WTC11 (cell line): ENCODE measurements at regions not wholly inside any gene's neighbourhood (a gene's known extent, or its start where the extent isn't known, plus 50 kb on each side); places are given as distances from the start of the nearest gene placed in this dataset.

ENCODE experiments used
- ATAC-seq: fragments of 200-7000 bp; cut with Tn5 transposase; 2 replicates; pipeline ENCODE4 v1.10.0; 2021; ENCODE audit warnings: mild to moderate bottlenecking, moderate library complexity
- CTCF ChIA-PET: fragments of 300-600 bp; sonication (Branson Sonifier 250); formaldehyde crosslinking; loops from one replicate; lab custom pipeline; 2021; ENCODE audit warnings: antibody characterized with exemption; lab: Charles Lee
- POLR2A ChIA-PET: fragments of 350-600 bp; sonication (Branson Sonifier 250); formaldehyde crosslinking; loops from one replicate; lab custom pipeline; 2021; ENCODE audit warnings: antibody characterized with exemption; lab: Charles Lee
- DNase-seq: peaks from one replicate; pipeline ENCODE4 v3.0.0; 2021; ENCODE audit warnings: low spot score
- H3K27ac Mint-ChIP-seq: 2 replicates; pipeline ENCODE4 v1.8.0; 2021; ENCODE audit warnings: mixed read lengths
- H3K27me3 Mint-ChIP-seq: 2 replicates; pipeline ENCODE4 v1.8.0; 2021; ENCODE audit warnings: low read depth, mild to moderate bottlenecking, moderate library complexity, mixed read lengths
- H3K36me3 Mint-ChIP-seq: 2 replicates; pipeline ENCODE4 v1.8.0; 2021; ENCODE audit warnings: mixed read lengths
- H3K4me1 Mint-ChIP-seq: 2 replicates; pipeline ENCODE4 v1.8.0; 2022; ENCODE audit warnings: mixed read lengths
- H3K4me3 Mint-ChIP-seq: 2 replicates; pipeline ENCODE4 v1.8.0; 2021; ENCODE audit warnings: mild to moderate bottlenecking, moderate library complexity, mixed read lengths
- H3K9me3 Mint-ChIP-seq: 2 replicates; pipeline ENCODE4 v1.8.0; 2021; ENCODE audit warnings: mixed read lengths
- CREM ChIP-seq: sonication (generic); formaldehyde crosslinking; IDR thresholded peaks from 2 replicates; pipeline ENCODE4 v1.8.1; 2022; ENCODE audit warnings: mild to moderate bottlenecking, missing genetic modification reagents, moderate library complexity
- EMX1 ChIP-seq: fragments of 250-450 bp; sonication (Bioruptor Pico); IDR thresholded peaks from 2 replicates; pipeline ENCODE4 v1.8.0; 2021; ENCODE audit warnings: mild to moderate bottlenecking
- MXD4 ChIP-seq: fragments of 250-450 bp; sonication (Bioruptor Pico); IDR thresholded peaks from 2 replicates; pipeline ENCODE4 v1.8.0; 2021; ENCODE audit warnings: mild to moderate bottlenecking, moderate library complexity, borderline replicate concordance
- NFATC4 ChIP-seq: fragments of 250-450 bp; sonication (Bioruptor Pico); IDR thresholded peaks from 2 replicates; pipeline ENCODE4 v1.9.0; 2021; ENCODE audit warnings: mild to moderate bottlenecking
- NFE2L1 ChIP-seq: sonication (generic); formaldehyde crosslinking; IDR thresholded peaks from 2 replicates; pipeline ENCODE4 v1.8.1; 2023; ENCODE audit warnings: missing genetic modification reagents
- NFYB ChIP-seq: sonication (generic); formaldehyde crosslinking; conservative IDR thresholded peaks from 2 replicates; pipeline ENCODE4 v1.8.0; 2022; ENCODE audit warnings: low read depth, missing genetic modification reagents
- SMAD3 ChIP-seq: sonication (generic); formaldehyde crosslinking; IDR thresholded peaks from 2 replicates; pipeline ENCODE4 v1.8.0; 2022; ENCODE audit warnings: missing genetic modification reagents, mild to moderate bottlenecking, borderline replicate concordance
- SOX15 ChIP-seq: fragments of 250-450 bp; sonication (Bioruptor Pico); IDR thresholded peaks from 2 replicates; pipeline ENCODE4 v1.9.0; 2021; ENCODE audit warnings: mild to moderate bottlenecking
- ZNF121 ChIP-seq: sonication (generic); formaldehyde crosslinking; IDR thresholded peaks from 2 replicates; pipeline ENCODE4 v1.8.0; 2023; ENCODE audit warnings: missing genetic modification reagents
- TF ChIP-seq, protein P1 (sequence below): sonication (generic); formaldehyde crosslinking; IDR thresholded peaks from 2 replicates; pipeline ENCODE4 v1.8.1; 2022; ENCODE audit warnings: mild to moderate bottlenecking, moderate library complexity, missing genetic modification reagents
- TF ChIP-seq, protein P2 (sequence below): fragments of 250-450 bp; sonication (Bioruptor Pico); conservative IDR thresholded peaks from 2 replicates; pipeline ENCODE4 v1.9.0; 2021; ENCODE audit warnings: mild to moderate bottlenecking
- TF ChIP-seq, protein P3 (sequence below): sonication (generic); formaldehyde crosslinking; IDR thresholded peaks from 2 replicates; pipeline ENCODE4 v1.8.1; 2022; ENCODE audit warnings: missing genetic modification reagents, borderline replicate concordance
- TF ChIP-seq, protein P4 (sequence below): sonication (generic); formaldehyde crosslinking; IDR thresholded peaks from 2 replicates; pipeline ENCODE4 v1.8.0; 2023; ENCODE audit warnings: missing genetic modification reagents, mild to moderate bottlenecking, borderline replicate concordance
- TF ChIP-seq, protein P5 (sequence below): sonication (generic); formaldehyde crosslinking; IDR thresholded peaks from 2 replicates; pipeline ENCODE4 v1.8.1; 2022; ENCODE audit warnings: low read depth, missing genetic modification reagents, borderline replicate concordance

DNA sequence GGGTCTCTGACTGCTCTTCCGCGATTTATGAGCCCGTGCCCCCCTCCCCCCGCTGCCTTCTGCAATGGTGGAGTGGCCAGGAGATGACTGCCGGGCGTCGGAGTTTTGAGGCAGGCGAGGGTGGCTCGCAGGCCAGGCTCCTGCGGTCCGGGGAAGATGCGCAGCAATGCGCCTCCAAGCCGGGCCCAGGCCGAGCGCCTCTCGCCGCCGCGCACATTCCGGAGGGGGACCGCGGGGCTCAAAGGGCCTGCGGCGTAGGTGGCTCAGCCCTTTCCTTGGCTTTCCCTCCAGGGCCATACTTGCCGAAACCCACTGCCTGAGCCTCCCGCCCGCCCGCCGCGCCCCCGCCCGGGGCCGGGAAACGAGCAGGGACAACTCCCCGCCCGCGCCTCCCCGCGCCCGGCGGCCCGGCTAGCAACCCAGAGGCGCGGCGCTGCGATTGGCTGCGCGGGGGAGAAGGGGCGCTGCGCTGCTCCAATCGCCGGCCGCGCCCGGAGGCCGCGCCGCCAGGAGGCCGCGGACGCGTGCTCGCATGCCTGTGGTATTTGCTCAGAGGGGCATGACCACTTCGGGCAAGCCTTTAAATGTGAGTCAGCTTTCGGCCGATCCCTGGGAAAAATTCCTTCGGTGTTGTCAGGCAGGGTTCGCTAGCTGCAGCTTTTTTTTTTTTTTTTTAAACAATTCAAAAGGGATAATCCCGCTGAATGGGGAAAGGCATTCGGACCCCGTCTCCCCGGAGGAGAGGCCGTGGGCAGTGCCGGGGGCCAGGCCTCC lies 157.9 kb upstream of the PARP11 start (continued):
- TF ChIP-seq CREM (CRISPR knock-in tag) (no peak), ZNF121 (no peak), NFYB (CRISPR knock-in tag) (peak; percentile 84), EMX1 (CRISPR knock-in tag) (no peak), NFE2L1 (CRISPR knock-in tag) (peak; percentile 70; the same call in 1 of the 2 replicates), MXD4 (CRISPR knock-in tag) (no peak), NFATC4 (no peak), SMAD3 (CRISPR knock-in tag) (peak; percentile 74; the same call in 1 of the 2 replicates)
- TF ChIP-seq, protein P1, sequence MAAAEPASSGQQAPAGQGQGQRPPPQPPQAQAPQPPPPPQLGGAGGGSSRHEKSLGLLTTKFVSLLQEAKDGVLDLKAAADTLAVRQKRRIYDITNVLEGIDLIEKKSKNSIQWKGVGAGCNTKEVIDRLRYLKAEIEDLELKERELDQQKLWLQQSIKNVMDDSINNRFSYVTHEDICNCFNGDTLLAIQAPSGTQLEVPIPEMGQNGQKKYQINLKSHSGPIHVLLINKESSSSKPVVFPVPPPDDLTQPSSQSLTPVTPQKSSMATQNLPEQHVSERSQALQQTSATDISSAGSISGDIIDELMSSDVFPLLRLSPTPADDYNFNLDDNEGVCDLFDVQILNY (CRISPR knock-in tag): peak; percentile 82; the same call in 1 of the 2 replicates
- TF ChIP-seq, protein P2, sequence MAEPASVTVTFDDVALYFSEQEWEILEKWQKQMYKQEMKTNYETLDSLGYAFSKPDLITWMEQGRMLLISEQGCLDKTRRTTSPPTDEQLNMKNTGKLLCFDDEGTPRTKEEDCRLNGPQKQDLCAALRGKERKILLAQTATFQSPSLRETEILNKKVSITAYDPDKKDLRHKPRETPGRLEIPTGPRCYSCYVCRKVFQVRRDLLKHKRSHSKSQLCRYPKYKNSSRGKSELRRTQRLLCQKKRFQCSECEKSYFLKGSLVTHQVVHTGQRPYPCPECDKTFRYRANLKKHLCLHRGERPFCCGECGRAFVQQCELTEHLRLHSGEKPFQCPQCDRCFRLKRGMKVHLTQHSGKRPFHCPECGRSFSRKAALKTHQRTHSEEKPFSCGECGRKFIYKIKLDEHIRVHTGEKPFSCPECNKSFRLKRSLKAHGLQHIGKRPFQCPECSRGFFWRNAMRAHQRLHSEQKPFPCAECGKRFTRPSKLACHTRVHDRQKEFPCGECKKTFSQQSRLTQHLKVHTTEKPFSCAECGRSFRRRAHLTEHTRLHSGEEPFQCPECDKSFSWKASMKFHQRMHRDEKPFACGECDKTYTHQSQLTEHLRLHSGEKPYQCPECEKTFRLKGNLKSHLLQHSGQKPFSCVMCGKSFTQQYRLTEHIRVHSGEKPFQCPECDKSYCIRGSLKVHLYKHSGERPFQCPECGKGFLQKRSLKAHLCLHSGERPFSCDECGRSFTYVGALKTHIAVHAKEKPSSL (CRISPR knock-in tag): no peak
- TF ChIP-seq, protein P3, sequence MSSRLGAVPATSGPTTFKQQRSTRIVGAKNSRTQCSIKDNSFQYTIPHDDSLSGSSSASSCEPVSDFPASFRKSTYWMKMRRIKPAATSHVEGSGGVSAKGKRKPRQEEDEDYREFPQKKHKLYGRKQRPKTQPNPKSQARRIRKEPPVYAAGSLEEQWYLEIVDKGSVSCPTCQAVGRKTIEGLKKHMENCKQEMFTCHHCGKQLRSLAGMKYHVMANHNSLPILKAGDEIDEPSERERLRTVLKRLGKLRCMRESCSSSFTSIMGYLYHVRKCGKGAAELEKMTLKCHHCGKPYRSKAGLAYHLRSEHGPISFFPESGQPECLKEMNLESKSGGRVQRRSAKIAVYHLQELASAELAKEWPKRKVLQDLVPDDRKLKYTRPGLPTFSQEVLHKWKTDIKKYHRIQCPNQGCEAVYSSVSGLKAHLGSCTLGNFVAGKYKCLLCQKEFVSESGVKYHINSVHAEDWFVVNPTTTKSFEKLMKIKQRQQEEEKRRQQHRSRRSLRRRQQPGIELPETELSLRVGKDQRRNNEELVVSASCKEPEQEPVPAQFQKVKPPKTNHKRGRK (CRISPR knock-in tag): no peak
- TF ChIP-seq, all 79 proteins: peak for 24

DNA sequence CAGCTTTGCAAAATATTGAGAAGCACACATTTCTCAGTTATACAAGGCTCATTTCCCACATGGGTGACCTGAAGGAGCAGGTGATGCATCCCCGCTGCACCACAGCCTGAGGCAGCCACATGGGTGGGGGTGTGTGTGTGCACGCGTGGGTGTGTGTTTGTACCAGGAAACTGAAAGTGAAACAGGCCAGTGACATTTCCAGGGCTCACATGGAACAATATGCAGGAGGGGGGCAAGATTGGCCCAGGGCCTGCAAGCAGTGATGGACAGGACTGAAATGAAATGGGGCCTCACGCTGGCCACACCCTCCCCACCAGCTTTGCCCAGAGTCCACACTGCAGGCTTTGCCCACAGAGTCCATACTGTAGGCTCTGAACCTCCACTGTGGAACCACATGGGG lies 154.2 kb upstream of the PARP11 start:
- peak overlapping the region; percentile 99; the same call in 1 of the 2 replicates for H3K27ac Mint-ChIP-seq
- H3K4me1 Mint-ChIP-seq: peaks cover 82% of the 10 kb centered on the region
- H3K4me3 Mint-ChIP-seq: no peak overlapping the region
- H3K9me3 Mint-ChIP-seq: no peaks in the 10 kb centered on the region
- TF ChIP-seq, protein P4, sequence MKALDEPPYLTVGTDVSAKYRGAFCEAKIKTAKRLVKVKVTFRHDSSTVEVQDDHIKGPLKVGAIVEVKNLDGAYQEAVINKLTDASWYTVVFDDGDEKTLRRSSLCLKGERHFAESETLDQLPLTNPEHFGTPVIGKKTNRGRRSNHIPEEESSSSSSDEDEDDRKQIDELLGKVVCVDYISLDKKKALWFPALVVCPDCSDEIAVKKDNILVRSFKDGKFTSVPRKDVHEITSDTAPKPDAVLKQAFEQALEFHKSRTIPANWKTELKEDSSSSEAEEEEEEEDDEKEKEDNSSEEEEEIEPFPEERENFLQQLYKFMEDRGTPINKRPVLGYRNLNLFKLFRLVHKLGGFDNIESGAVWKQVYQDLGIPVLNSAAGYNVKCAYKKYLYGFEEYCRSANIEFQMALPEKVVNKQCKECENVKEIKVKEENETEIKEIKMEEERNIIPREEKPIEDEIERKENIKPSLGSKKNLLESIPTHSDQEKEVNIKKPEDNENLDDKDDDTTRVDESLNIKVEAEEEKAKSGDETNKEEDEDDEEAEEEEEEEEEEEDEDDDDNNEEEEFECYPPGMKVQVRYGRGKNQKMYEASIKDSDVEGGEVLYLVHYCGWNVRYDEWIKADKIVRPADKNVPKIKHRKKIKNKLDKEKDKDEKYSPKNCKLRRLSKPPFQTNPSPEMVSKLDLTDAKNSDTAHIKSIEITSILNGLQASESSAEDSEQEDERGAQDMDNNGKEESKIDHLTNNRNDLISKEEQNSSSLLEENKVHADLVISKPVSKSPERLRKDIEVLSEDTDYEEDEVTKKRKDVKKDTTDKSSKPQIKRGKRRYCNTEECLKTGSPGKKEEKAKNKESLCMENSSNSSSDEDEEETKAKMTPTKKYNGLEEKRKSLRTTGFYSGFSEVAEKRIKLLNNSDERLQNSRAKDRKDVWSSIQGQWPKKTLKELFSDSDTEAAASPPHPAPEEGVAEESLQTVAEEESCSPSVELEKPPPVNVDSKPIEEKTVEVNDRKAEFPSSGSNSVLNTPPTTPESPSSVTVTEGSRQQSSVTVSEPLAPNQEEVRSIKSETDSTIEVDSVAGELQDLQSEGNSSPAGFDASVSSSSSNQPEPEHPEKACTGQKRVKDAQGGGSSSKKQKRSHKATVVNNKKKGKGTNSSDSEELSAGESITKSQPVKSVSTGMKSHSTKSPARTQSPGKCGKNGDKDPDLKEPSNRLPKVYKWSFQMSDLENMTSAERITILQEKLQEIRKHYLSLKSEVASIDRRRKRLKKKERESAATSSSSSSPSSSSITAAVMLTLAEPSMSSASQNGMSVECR (CRISPR knock-in tag): no peak
- no peak for TF ChIP-seq NFATC4
- TF ChIP-seq SOX15: no peak
- TF ChIP-seq, protein P5, sequence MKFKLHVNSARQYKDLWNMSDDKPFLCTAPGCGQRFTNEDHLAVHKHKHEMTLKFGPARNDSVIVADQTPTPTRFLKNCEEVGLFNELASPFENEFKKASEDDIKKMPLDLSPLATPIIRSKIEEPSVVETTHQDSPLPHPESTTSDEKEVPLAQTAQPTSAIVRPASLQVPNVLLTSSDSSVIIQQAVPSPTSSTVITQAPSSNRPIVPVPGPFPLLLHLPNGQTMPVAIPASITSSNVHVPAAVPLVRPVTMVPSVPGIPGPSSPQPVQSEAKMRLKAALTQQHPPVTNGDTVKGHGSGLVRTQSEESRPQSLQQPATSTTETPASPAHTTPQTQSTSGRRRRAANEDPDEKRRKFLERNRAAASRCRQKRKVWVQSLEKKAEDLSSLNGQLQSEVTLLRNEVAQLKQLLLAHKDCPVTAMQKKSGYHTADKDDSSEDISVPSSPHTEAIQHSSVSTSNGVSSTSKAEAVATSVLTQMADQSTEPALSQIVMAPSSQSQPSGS (CRISPR knock-in tag): no peak
- peaks cover 20% of the 10 kb centered on the region for H3K27me3 Mint-ChIP-seq
- ChIA-PET CTCF (interaction anchor here (1.6 to 6.3 kb wide), 2 partner anchors 11 to 249 kb away, joined by 13 to 21 read pairs; no protein-coding TSS in a partner anchor), POLR2A (interaction anchor here (0.7 kb wide), 1 partner anchor 213 kb away, joined by 4 read pairs; no protein-coding TSS in a partner anchor)
- DNase-seq: no peak
- H3K36me3 Mint-ChIP-seq: peaks cover 14% of the 10 kb centered on the region
- ATAC-seq: no peak
